Smooth muscle cell (in vitro differentiated cells): ENCODE measurements at regions not wholly inside any gene's neighbourhood (a gene's known extent, or its start where the extent isn't known, plus 50 kb on each side); places are given as distances from the start of the nearest gene placed in this dataset.
"Not testable (repeated sequence)": the region's sequence is repeated elsewhere in the genome, so short reads cannot be mapped to it uniquely, and the experiment has no call there.

ENCODE experiments used
- DNase-seq: peaks from one replicate; lab custom pipeline; 2025; ENCODE audit not compliant: unreplicated experiment; lab: John Stamatoyannopoulos, UW
- H2AFZ ChIP-seq: fragments of 200-600 bp; sonication (generic); 2 replicates; pipeline ENCODE4 v1.6.0; 2016; ENCODE audit warnings: antibody characterized with exemption, low read depth, mild to moderate bottlenecking
- H3F3A ChIP-seq: fragments of 200-600 bp; sonication (generic); 2 replicates; pipeline ENCODE4 v1.6.0; 2017; ENCODE audit warnings: antibody characterized with exemption, low read depth
- H3K27ac ChIP-seq: fragments of 200-600 bp; sonication (generic); 2 replicates; pipeline ENCODE4 v1.5.1; 2016; ENCODE audit warnings: low read depth, mild to moderate bottlenecking
- H3K27me3 ChIP-seq: fragments of 200-600 bp; sonication (generic); 2 replicates; pipeline ENCODE4 v1.6.1; 2016; ENCODE audit warnings: low read depth, mild to moderate bottlenecking
- H3K36me3 ChIP-seq: fragments of 200-600 bp; sonication (generic); 2 replicates; pipeline ENCODE4 v1.5.1; 2016; ENCODE audit warnings: low read depth
- H3K4me1 ChIP-seq: fragments of 200-600 bp; sonication (generic); 2 replicates; pipeline ENCODE4 v1.5.1; 2016; ENCODE audit warnings: low read depth
- H3K4me2 ChIP-seq: fragments of 200-600 bp; sonication (generic); 2 replicates; pipeline ENCODE4 v1.6.0; 2016; ENCODE audit warnings: mild to moderate bottlenecking
- H3K4me3 ChIP-seq: fragments of 200-600 bp; sonication (generic); 2 replicates; pipeline ENCODE4 v1.5.1; 2016; ENCODE audit warnings: mild to moderate bottlenecking
- H3K79me2 ChIP-seq: fragments of 200-600 bp; sonication (generic); 2 replicates; pipeline ENCODE4 v1.6.0; 2016; ENCODE audit warnings: low read depth, mild to moderate bottlenecking
- H3K9ac ChIP-seq: fragments of 200-600 bp; sonication (generic); 2 replicates; pipeline ENCODE4 v1.6.0; 2016; ENCODE audit warnings: low read depth
- H3K9me3 ChIP-seq: fragments of 200-600 bp; sonication (generic); replicated peaks from 2 replicates; pipeline ENCODE4 v1.5.1; 2016; ENCODE audit warnings: low read depth
- H4K20me1 ChIP-seq: fragments of 200-600 bp; sonication (generic); 2 replicates; pipeline ENCODE4 v1.6.0; 2016; ENCODE audit warnings: low read depth
- CTCF ChIP-seq: fragments of 200-600 bp; sonication (generic); IDR thresholded peaks from 2 replicates; pipeline ENCODE4 v1.5.1; 2017; ENCODE audit warnings: borderline replicate concordance, mild to moderate bottlenecking, antibody characterized with exemption; ENCODE audit not compliant: insufficient read depth, poor library complexity, severe bottlenecking
- WGBS: methylation state at CpG from one replicate; pipeline ENCODE4 v1.1.7; 2016; ENCODE audit warnings: low lambda C conversion rate; 5-methylcytosine and 5-hydroxymethylcytosine counted together

- WGBS, result 42% methylated on average over 2 of the region's 2 CpGs
- no peak overlapping the region for H3K4me3 ChIP-seq
- no peaks in the 10 kb centered on the region for H4K20me1 ChIP-seq
- peak overlapping the region; percentile 72 for H3K27ac ChIP-seq
- peak overlapping the region; percentile 6 for H2AFZ ChIP-seq
- TF ChIP-seq CTCF, result no peak
- H3K4me1 ChIP-seq, result peaks cover 7% of the 10 kb centered on the region
- H3K79me2 ChIP-seq, result no peaks in the 10 kb centered on the region
- H3F3A ChIP-seq, result no peaks in the 10 kb centered on the region
- H3K9ac ChIP-seq, result no peak overlapping the region
- no peaks in the 10 kb centered on the region for H3K27me3 ChIP-seq
- H3K4me2 ChIP-seq, result no peak overlapping the region
- H3K36me3 ChIP-seq, result no peaks in the 10 kb centered on the region
- no peak for DNase-seq
- no peaks in the 10 kb centered on the region for H3K9me3 ChIP-seq
These were observed 251.1 kb upstream of the BTG1 start for GRCh38 chr12:92396647-92397252.

GRCh38 chr12:92395322-92395721, 249.7 kb upstream of the BTG1 start:
- Histone ChIP-seq H3K4me1 (peaks cover 7% of the 10 kb centered on the region), H3K27ac (no peak overlapping the region), H3K36me3 (no peaks in the 10 kb centered on the region), H3K9ac (no peak overlapping the region), H4K20me1 (no peaks in the 10 kb centered on the region), H3K79me2 (no peaks in the 10 kb centered on the region), H2AFZ (no peak overlapping the region), H3K4me2 (no peak overlapping the region), H3F3A (no peaks in the 10 kb centered on the region), H3K4me3 (no peak overlapping the region), H3K9me3 (no peaks in the 10 kb centered on the region), H3K27me3 (no peaks in the 10 kb centered on the region)
- TF ChIP-seq CTCF, result no peak
- WGBS, result 93% methylated on average over 2 of the region's 2 CpGs
- no peak for DNase-seq

- Histone ChIP-seq H3K4me2 (no peak overlapping the region), H3K79me2 (no peaks in the 10 kb centered on the region), H3K36me3 (no peaks in the 10 kb centered on the region), H3K4me3 (no peak overlapping the region), H4K20me1 (no peaks in the 10 kb centered on the region), H3F3A (no peaks in the 10 kb centered on the region), H3K9me3 (no peaks in the 10 kb centered on the region), H3K27me3 (no peaks in the 10 kb centered on the region), H3K27ac (no peak overlapping the region), H3K4me1 (peaks cover 7% of the 10 kb centered on the region), H3K9ac (no peak overlapping the region), H2AFZ (no peak overlapping the region)
- no peak for TF ChIP-seq CTCF
- no peak for DNase-seq
- 95% methylated on average over 1 of the region's 1 CpG for whole genome bisulfite sequencing
These were observed 249.2 kb upstream of the BTG1 start for GRCh38 chr12:92394895-92395294.

- Histone ChIP-seq H3K27ac (no peak overlapping the region), H3K9ac (no peak overlapping the region), H3K36me3 (no peaks in the 10 kb centered on the region), H3F3A (no peaks in the 10 kb centered on the region), H3K4me1 (no peaks in the 10 kb centered on the region), H3K4me3 (no peak overlapping the region), H4K20me1 (no peaks in the 10 kb centered on the region), H3K27me3 (no peaks in the 10 kb centered on the region), H3K4me2 (no peak overlapping the region), H3K79me2 (no peaks in the 10 kb centered on the region), H2AFZ (no peak overlapping the region), H3K9me3 (no peaks in the 10 kb centered on the region)
- TF ChIP-seq CTCF, result no peak
- WGBS, result 96% methylated on average over 7 of the region's 7 CpGs
- DNase-seq, result no peak
These were observed 247.9 kb upstream of the BTG1 start for GRCh38 chr12:92393504-92393903.

DNA sequence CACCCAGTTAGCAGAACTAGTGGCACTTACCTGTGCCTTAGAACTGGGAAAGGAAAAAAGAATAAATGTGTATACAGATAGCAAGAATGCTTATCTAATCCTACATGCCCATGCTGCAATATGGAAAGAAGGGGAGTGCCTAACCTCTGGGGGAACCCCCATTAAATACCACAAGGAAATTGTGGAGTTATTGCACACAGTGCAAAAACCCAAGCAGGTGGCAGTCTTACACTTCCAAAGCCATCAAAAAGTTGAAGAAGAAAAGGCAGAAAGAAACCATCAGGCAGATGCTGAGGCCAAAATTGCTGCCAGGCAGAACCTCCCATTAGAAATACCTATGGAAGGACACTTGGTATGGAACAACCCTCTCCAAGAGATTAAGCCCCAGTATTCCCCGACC, 246.1 kb upstream of the BTG1 start:
- not testable (repeated sequence) for H3K9ac ChIP-seq, H3K27me3 ChIP-seq, H3K4me1 ChIP-seq, DNase-seq, H3K27ac ChIP-seq, H3K9me3 ChIP-seq, H3K79me2 ChIP-seq, H2AFZ ChIP-seq, H3K4me3 ChIP-seq, H3K36me3 ChIP-seq, H3F3A ChIP-seq, H3K4me2 ChIP-seq, H4K20me1 ChIP-seq
- 94% methylated on average over 1 of the region's 1 CpG for WGBS
